Testis (tissue), 2 donors: ENCODE measurements at regions not wholly inside any gene's neighbourhood (a gene's known extent, or its start where the extent isn't known, plus 50 kb on each side); places are given as distances from the start of the nearest gene placed in this dataset.

Source experiments
- DNase-seq: peaks from one replicate; pipeline ENCODE4 v3.0.0-alpha.2; 2019
- H3K27ac ChIP-seq, 2 donors: fragments of 200-600 bp; sonication (generic); one replicate each; pipeline ENCODE4 v1.5.1; 2019
- H3K27me3 ChIP-seq: fragments of 200-600 bp; sonication (generic); one replicate; pipeline ENCODE4 v1.5.1; 2019
- H3K36me3 ChIP-seq: fragments of 200-600 bp; sonication (generic); one replicate; pipeline ENCODE4 v1.5.1; 2017; ENCODE audit warnings: low read depth; ENCODE audit errors: missing control alignments
- H3K4me1 ChIP-seq: fragments of 200-600 bp; sonication (generic); one replicate; pipeline ENCODE4 v1.5.1; 2019
- H3K4me3 ChIP-seq, 2 donors: fragments of 200-600 bp; sonication (generic); one replicate each; pipeline ENCODE4 v1.5.1; 2017 to 2019
- H3K9me3 ChIP-seq: fragments of 200-600 bp; sonication (generic); one replicate; pipeline ENCODE4 v1.5.1; 2017
- POLR2A ChIP-seq: fragments of 450-650 bp; IDR thresholded peaks from one replicate; pipeline ENCODE4 v1.6.1; 2017; ENCODE audit warnings: antibody characterized with exemption, mild to moderate bottlenecking, moderate library complexity
- WGBS, 2 donors: methylation state at CpG; one replicate each; pipeline ENCODE4 v1.1.5; 2018; 5-methylcytosine and 5-hydroxymethylcytosine counted together
- intact Hi-C: fragments of 100-400 bp; cut with DNase I; formaldehyde crosslinking; loops from one replicate; pipeline ENCODE4 v1.15.1; 2023; ENCODE audit warnings: low total_unique reads
- TF ChIP-seq, protein P1 (sequence below), 3 experiments: fragments of 450-650 bp in 2 of 3; fragments of 200-600 bp in 1 of 3; sonication (generic) in 1 of 3; IDR thresholded peaks; one replicate each; pipeline ENCODE4 v1.5.1; 2016 to 2019; ENCODE audit warnings: antibody characterized with exemption in 3 of 3, mild to moderate bottlenecking in 2 of 3, moderate library complexity in 1 of 3

DNA sequence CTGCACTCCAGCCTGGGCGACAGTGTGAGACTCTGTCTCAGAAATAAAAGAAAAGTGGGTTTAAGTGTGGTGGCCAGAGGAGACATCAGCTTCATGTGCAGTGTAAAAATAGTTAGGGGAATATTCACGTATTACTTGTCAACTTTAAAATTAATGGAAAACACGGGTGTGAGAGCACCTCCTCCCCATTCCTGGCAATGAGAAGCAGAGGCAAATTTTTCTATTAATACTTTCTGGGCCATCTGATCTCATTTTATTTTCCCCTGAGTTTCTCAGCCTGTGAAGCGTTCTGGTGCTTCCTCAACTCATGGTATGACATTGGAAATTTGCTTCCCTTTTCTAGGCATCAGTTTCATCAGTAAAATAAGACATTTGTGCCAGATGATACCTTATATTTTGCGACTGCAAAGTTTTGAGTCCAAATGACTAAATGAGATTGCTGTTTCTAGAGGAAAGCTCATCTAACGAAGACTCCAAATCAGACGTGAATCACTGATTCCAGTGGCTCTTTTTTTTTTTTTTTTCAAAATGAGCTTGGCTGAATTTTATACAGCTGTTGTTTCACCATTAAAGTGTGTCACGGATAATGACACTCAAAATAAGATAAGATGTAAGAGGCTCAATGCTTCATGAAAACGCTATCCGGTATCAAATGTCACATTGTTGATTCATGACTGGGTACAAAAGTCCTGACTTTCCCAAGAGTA, 104.6 kb downstream of the MSX2 start:
- no peaks in the 10 kb centered on the region for H3K36me3 ChIP-seq
- intact Hi-C loops: no loop called here
- H3K27ac ChIP-seq: no peak overlapping the region
- H3K4me1 ChIP-seq: no peaks in the 10 kb centered on the region
- TF ChIP-seq, protein P1, sequence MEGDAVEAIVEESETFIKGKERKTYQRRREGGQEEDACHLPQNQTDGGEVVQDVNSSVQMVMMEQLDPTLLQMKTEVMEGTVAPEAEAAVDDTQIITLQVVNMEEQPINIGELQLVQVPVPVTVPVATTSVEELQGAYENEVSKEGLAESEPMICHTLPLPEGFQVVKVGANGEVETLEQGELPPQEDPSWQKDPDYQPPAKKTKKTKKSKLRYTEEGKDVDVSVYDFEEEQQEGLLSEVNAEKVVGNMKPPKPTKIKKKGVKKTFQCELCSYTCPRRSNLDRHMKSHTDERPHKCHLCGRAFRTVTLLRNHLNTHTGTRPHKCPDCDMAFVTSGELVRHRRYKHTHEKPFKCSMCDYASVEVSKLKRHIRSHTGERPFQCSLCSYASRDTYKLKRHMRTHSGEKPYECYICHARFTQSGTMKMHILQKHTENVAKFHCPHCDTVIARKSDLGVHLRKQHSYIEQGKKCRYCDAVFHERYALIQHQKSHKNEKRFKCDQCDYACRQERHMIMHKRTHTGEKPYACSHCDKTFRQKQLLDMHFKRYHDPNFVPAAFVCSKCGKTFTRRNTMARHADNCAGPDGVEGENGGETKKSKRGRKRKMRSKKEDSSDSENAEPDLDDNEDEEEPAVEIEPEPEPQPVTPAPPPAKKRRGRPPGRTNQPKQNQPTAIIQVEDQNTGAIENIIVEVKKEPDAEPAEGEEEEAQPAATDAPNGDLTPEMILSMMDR (IDR thresholded peaks at IDR 0.05): no peak
- no peak for TF ChIP-seq POLR2A
- no peaks in the 10 kb centered on the region for H3K27me3 ChIP-seq
- no peak for DNase-seq
- 70 to 73% methylated on average over 10 of the region's 10 CpGs for WGBS, 2 donors
- no peak overlapping the region for H3K4me3 ChIP-seq
- H3K9me3 ChIP-seq: no peaks in the 10 kb centered on the region

DNA sequence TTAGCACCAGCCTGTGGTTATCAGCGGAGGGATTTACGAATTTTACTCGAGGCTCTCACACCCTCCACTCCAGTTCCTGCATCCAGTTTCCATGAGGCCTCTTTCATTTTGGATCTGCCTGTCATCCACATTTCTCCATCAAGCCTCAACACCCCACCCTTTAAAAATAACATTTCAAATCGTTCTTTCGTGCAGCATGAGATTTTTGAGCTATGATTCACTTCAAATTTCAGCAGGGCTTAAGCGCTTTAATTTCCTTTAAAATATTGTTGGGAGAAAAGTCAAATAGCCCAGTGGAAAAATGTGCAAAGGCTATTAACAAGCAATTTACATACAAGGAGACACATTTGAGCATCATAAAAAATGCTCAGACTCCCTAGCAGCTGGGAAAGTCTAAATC, 103.2 kb downstream of the MSX2 start:
- Histone ChIP-seq H3K9me3 (no peaks in the 10 kb centered on the region), H3K36me3 (no peaks in the 10 kb centered on the region), H3K4me1 (no peaks in the 10 kb centered on the region), H3K4me3 (no peak overlapping the region), H3K27ac (no peak overlapping the region), H3K27me3 (no peaks in the 10 kb centered on the region)
- no peak for TF ChIP-seq POLR2A
- TF ChIP-seq, protein P1 (IDR thresholded peaks at IDR 0.05): no peak
- intact Hi-C loops: no loop called here
- no peak for DNase-seq
- WGBS, 2 donors: 87 to 92% methylated on average over 6 of the region's 6 CpGs

DNA sequence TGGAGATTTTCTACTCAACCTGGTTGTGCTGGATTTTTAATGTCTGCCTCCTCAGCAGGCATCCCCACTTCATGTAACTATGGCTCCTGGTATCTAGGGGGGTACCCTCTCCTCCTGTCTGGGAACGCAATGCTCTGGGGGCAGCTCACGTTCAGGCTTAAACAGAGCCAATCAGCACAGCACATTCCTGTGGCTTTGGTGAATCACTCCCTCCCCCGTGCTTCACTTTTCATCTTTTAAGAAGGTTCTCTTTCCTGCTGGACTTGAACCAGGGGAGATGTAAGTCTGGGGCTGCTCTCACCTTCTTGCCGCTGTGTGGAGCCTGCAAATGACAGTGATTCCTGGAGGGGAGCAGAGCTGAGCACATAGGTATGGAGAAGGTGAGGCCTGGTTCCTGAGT, 101.2 kb downstream of the MSX2 start:
- no peak for DNase-seq
- WGBS, 2 donors: 57 to 74% methylated on average over 3 to 4 of the region's 4 CpGs
- H3K27ac ChIP-seq: no peak overlapping the region
- no peaks in the 10 kb centered on the region for H3K36me3 ChIP-seq
- no peaks in the 10 kb centered on the region for H3K27me3 ChIP-seq
- no peaks in the 10 kb centered on the region for H3K9me3 ChIP-seq
- H3K4me3 ChIP-seq: no peak overlapping the region
- no peaks in the 10 kb centered on the region for H3K4me1 ChIP-seq
- intact Hi-C loops: no loop called here
- TF ChIP-seq, protein P1 (IDR thresholded peaks at IDR 0.05): no peak
- TF ChIP-seq POLR2A: no peak

DNA sequence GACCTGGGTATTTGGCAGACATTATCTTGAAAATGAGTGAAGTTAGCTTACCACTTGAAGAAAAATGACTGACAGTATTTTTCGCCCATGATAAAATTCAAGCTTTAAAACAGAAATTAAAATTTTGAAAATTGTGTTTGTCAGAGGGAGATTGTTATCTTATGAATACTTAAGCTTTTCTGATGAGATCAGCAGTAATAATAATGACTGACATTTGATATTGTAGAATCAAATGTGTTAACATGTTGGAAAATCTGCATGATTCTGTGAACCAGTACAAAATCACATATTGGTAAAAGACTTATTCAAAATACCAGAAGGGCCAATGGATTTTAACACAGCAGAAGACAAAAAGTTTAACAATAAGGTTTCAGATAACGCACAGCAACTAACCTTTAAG, 94.0 kb downstream of the MSX2 start:
- Histone ChIP-seq H3K4me1 (no peaks in the 10 kb centered on the region), H3K36me3 (no peaks in the 10 kb centered on the region), H3K4me3 (no peak overlapping the region), H3K27ac (no peak overlapping the region), H3K9me3 (no peaks in the 10 kb centered on the region), H3K27me3 (no peaks in the 10 kb centered on the region)
- TF ChIP-seq POLR2A: no peak
- TF ChIP-seq, protein P1 (IDR thresholded peaks at IDR 0.05): no peak
- no peak for DNase-seq
- WGBS, 2 donors: 92 to 96% methylated on average over 2 of the region's 2 CpGs
- intact Hi-C loops: no loop called here

DNA sequence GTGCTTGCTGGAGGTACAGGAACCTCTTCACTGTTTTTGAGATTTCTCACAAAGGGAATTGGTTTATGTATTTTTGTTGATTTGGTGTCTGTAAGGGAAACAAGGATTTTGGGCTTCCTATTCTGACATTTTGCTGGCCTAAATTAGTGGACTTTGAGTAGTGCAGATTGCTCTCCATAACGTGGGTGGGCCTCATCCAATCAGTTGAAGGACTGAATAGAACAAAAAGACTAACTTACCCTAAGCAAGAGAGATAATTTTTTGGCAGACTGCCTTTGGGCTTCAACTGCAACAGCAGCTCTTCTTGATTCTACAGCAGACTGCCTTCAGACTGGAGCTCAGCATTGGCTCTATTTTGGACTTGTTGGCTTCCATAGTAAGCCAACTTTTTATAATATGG, 93.2 kb downstream of the MSX2 start:
- intact Hi-C loops: no loop called here
- DNase-seq: no peak
- H3K27me3 ChIP-seq: no peaks in the 10 kb centered on the region
- H3K4me1 ChIP-seq: no peaks in the 10 kb centered on the region
- no peak for TF ChIP-seq POLR2A
- TF ChIP-seq, protein P1 (IDR thresholded peaks at IDR 0.05): no peak
- no peak overlapping the region for H3K27ac ChIP-seq
- no peaks in the 10 kb centered on the region for H3K9me3 ChIP-seq
- H3K4me3 ChIP-seq: no peak overlapping the region
- no peaks in the 10 kb centered on the region for H3K36me3 ChIP-seq
- 70 to 73% methylated on average over 1 of the region's 1 CpG for WGBS, 2 donors
